ENCODE measurements at regions not wholly inside any gene's neighbourhood (a gene's known extent, or its start where the extent isn't known, plus 50 kb on each side); places are given as distances from the start of the nearest gene placed in this dataset.
"Not testable (repeated sequence)": the region's sequence is repeated elsewhere in the genome, so short reads cannot be mapped to it uniquely, and the experiment has no call there.

DNA sequence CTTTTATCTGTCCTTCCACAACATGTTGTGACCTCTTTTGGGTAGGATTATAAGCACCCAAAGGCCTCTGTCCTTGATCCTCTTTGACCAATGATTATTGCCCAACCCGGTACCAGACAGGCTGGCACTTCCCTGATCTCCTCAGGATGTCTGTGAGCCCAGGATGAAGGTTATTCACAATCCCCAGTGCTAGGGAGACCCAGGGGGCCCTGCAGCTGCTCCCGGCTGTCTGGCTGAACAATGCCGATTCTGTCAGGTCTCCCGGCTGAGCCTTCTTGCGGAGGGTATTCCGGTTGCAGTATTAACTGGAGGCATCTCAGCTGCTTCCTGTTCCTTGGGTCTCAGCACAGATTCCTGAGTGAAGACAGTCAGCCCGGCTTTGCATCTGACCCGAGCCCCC, 71.2 kb upstream of the CDON start:
- POLR2A ChIA-PET: no interaction called here
- H3K36me3 ChIP-seq (replicated peaks in 1 of 2; ENCODE audit: control extremely low read depth in 1 of 2, control insufficient read depth in 1 of 2, extremely low read depth in 1 of 2, insufficient read depth in 2 of 2, low read length in 1 of 2): no peaks in the 10 kb centered on the region
- H3K4me1 Mint-ChIP-seq: no peaks in the 10 kb centered on the region

DNA sequence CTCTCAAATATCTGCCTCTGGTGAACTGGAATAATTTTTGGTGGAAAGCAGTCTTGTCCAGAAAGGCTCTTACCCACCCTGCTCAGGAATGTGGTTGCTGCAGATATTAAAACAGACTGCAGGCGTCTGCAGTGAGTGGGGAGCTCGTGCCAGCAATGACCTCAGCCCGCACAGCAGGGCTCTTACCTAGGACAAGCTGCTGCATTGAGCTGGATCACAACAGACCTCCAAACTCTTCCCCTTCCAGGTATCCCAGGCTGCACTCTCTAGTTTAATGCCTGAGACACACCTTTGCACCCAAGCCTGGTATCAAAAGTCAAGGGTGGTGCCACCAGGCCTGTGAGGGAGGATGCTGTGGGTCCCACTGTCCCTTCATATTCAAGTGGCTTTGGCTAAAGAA, 69.7 kb upstream of the CDON start:
- no peak for DNase-seq
- H3K9me3 Mint-ChIP-seq (ENCODE audit: insufficient read depth): no peaks in the 10 kb centered on the region
- Histone ChIP-seq H3K79me2 (ENCODE audit: control insufficient read depth, insufficient read depth, low read length) (no peaks in the 10 kb centered on the region), H3K4me3 (ENCODE audit: control extremely low read depth in 1 of 5, extremely low read depth in 1 of 5, insufficient read depth in 1 of 5, low read depth in 2 of 5, low read length in 4 of 5) (no peak overlapping the region), H3K36me3 (replicated peaks in 1 of 2; ENCODE audit: control extremely low read depth in 1 of 2, control insufficient read depth in 1 of 2, extremely low read depth in 1 of 2, insufficient read depth in 2 of 2, low read length in 1 of 2) (no peaks in the 10 kb centered on the region), H3K27ac (ENCODE audit: low read length in 2 of 2) (no peak overlapping the region), H3K9me3 (ENCODE audit: control extremely low read depth in 1 of 3, control insufficient read depth in 2 of 3, insufficient read depth in 1 of 3, low read length in 2 of 3) (no peaks in the 10 kb centered on the region), H3K4me1 (ENCODE audit: control insufficient read depth in 2 of 2, insufficient read depth in 2 of 2, low read length in 2 of 2) (no peaks in the 10 kb centered on the region), H3K27me3 (replicated peaks in 1 of 4; ENCODE audit: control extremely low read depth in 1 of 4, control insufficient read depth in 3 of 4, insufficient read depth in 4 of 4, low read length in 3 of 4) (no peaks in the 10 kb centered on the region), H2AFZ (ENCODE audit: insufficient read depth, low read depth, low read length, poor library complexity, severe bottlenecking) (no peak overlapping the region), H3K9ac (ENCODE audit: low read length) (no peak overlapping the region), H3K4me2 (replicated peaks; ENCODE audit: low read depth, low read length, poor library complexity, severe bottlenecking) (no peak overlapping the region), H4K20me1 (ENCODE audit: control insufficient read depth, insufficient read depth, low read length, poor library complexity, severe bottlenecking) (no peaks in the 10 kb centered on the region)
- ChIA-PET POLR2A (no interaction called here), CTCF (no interaction called here)
- TF ChIP-seq EZH2 (IDR thresholded peaks at IDR 0.05; ENCODE audit: borderline replicate concordance, insufficient read depth, low read depth, low read length, poor library complexity, severe bottlenecking): no peak
- TF ChIP-seq, protein P1, sequence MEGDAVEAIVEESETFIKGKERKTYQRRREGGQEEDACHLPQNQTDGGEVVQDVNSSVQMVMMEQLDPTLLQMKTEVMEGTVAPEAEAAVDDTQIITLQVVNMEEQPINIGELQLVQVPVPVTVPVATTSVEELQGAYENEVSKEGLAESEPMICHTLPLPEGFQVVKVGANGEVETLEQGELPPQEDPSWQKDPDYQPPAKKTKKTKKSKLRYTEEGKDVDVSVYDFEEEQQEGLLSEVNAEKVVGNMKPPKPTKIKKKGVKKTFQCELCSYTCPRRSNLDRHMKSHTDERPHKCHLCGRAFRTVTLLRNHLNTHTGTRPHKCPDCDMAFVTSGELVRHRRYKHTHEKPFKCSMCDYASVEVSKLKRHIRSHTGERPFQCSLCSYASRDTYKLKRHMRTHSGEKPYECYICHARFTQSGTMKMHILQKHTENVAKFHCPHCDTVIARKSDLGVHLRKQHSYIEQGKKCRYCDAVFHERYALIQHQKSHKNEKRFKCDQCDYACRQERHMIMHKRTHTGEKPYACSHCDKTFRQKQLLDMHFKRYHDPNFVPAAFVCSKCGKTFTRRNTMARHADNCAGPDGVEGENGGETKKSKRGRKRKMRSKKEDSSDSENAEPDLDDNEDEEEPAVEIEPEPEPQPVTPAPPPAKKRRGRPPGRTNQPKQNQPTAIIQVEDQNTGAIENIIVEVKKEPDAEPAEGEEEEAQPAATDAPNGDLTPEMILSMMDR (IDR thresholded peaks at IDR 0.05): no peak
- H3K27me3 Mint-ChIP-seq: peaks cover 8% of the 10 kb centered on the region
- no peak overlapping the region for H3K4me3 Mint-ChIP-seq
- intact Hi-C loops (cut with micrococcal nuclease): no loop called here
- H3K4me1 Mint-ChIP-seq: no peaks in the 10 kb centered on the region
- ATAC-seq (ENCODE audit: low read depth): no peak
- H3K27ac Mint-ChIP-seq: no peak overlapping the region
- 85% methylated on average over 3 of the region's 3 CpGs for WGBS (ENCODE audit: insufficient coverage)

More for the DNA sequence above, 71.2 kb upstream of the CDON start:
- CTCF ChIA-PET: no interaction called here
- no peak overlapping the region for H3K9ac ChIP-seq (ENCODE audit: low read length)
- no peak overlapping the region for H2AFZ ChIP-seq (ENCODE audit: insufficient read depth, low read depth, low read length, poor library complexity, severe bottlenecking)
- 61% methylated on average over 8 of the region's 8 CpGs for WGBS (ENCODE audit: insufficient coverage)
- intact Hi-C loops (cut with micrococcal nuclease): no loop called here
- no peak overlapping the region for H3K27ac ChIP-seq (ENCODE audit: low read length in 2 of 2)
- Mint-ChIP-seq H3K4me3 (no peak overlapping the region), H3K27me3 (peaks cover 18% of the 10 kb centered on the region), H3K9me3 (ENCODE audit: insufficient read depth) (no peaks in the 10 kb centered on the region), H3K27ac (no peak overlapping the region)
- no peak for DNase-seq
- H4K20me1 ChIP-seq (ENCODE audit: control insufficient read depth, insufficient read depth, low read length, poor library complexity, severe bottlenecking): no peaks in the 10 kb centered on the region
- no peak for TF ChIP-seq EZH2 (IDR thresholded peaks at IDR 0.05; ENCODE audit: borderline replicate concordance, insufficient read depth, low read depth, low read length, poor library complexity, severe bottlenecking)
- TF ChIP-seq, protein P1 (IDR thresholded peaks at IDR 0.05): no peak
- peaks cover 0 to 3% (median 0%) of the 10 kb centered on the region in 3 donors for H3K9me3 ChIP-seq (ENCODE audit: control extremely low read depth in 1 of 3, control insufficient read depth in 2 of 3, insufficient read depth in 1 of 3, low read length in 2 of 3)
- H3K4me1 ChIP-seq (ENCODE audit: control insufficient read depth in 2 of 2, insufficient read depth in 2 of 2, low read length in 2 of 2): no peaks in the 10 kb centered on the region
- no peak overlapping the region for H3K4me2 ChIP-seq (replicated peaks; ENCODE audit: low read depth, low read length, poor library complexity, severe bottlenecking)
- no peak for ATAC-seq (ENCODE audit: low read depth)
- no peaks in the 10 kb centered on the region for H3K79me2 ChIP-seq (ENCODE audit: control insufficient read depth, insufficient read depth, low read length)
- H3K4me3 ChIP-seq (ENCODE audit: control extremely low read depth in 1 of 5, extremely low read depth in 1 of 5, insufficient read depth in 1 of 5, low read depth in 2 of 5, low read length in 4 of 5): no peak overlapping the region
- peaks cover 0 to 6% (median 1%) of the 10 kb centered on the region in 4 experiments for H3K27me3 ChIP-seq (replicated peaks in 1 of 4; ENCODE audit: control extremely low read depth in 1 of 4, control insufficient read depth in 3 of 4, insufficient read depth in 4 of 4, low read length in 3 of 4)

DNA sequence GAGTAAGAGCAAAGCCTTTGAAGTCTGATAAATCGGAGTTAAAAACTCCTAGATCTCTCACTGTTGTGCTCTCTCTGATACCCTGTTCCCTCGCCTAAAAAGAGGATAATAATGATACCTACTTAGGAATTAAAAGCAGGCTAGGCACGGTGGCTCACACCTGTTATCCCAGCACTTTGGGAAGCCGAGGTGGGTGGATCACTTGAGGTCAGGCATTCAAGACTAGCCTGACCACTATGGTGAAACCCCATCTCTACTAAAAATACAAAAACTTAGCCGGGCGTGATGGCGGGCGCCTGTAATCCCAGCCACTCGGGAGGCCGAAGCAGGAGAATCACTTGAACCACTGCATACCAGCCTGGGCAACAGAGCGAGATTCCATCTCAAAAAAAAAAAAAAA, 68.1 kb upstream of the CDON start:
- 50% methylated on average over 1 of the region's 11 CpGs for WGBS (ENCODE audit: insufficient coverage)
- H3K4me3 ChIP-seq (ENCODE audit: control extremely low read depth in 1 of 5, extremely low read depth in 1 of 5, insufficient read depth in 1 of 5, low read depth in 2 of 5, low read length in 4 of 5); H3K4me2 ChIP-seq (replicated peaks; ENCODE audit: low read depth, low read length, poor library complexity, severe bottlenecking); H3K27me3 ChIP-seq (replicated peaks in 1 of 4; ENCODE audit: control extremely low read depth in 1 of 4, control insufficient read depth in 3 of 4, insufficient read depth in 4 of 4, low read length in 3 of 4); H3K27ac Mint-ChIP-seq; H3K9me3 ChIP-seq (ENCODE audit: control extremely low read depth in 1 of 3, control insufficient read depth in 2 of 3, insufficient read depth in 1 of 3, low read length in 2 of 3); H3K36me3 ChIP-seq (replicated peaks in 1 of 2; ENCODE audit: control extremely low read depth in 1 of 2, control insufficient read depth in 1 of 2, extremely low read depth in 1 of 2, insufficient read depth in 2 of 2, low read length in 1 of 2); H4K20me1 ChIP-seq (ENCODE audit: control insufficient read depth, insufficient read depth, low read length, poor library complexity, severe bottlenecking); H3K9me3 Mint-ChIP-seq (ENCODE audit: insufficient read depth); intact Hi-C loops (cut with micrococcal nuclease); H3K27me3 Mint-ChIP-seq; H3K79me2 ChIP-seq (ENCODE audit: control insufficient read depth, insufficient read depth, low read length); DNase-seq; CTCF ChIA-PET; H3K9ac ChIP-seq (ENCODE audit: low read length); H2AFZ ChIP-seq (ENCODE audit: insufficient read depth, low read depth, low read length, poor library complexity, severe bottlenecking); H3K4me1 Mint-ChIP-seq; H3K4me1 ChIP-seq (ENCODE audit: control insufficient read depth in 2 of 2, insufficient read depth in 2 of 2, low read length in 2 of 2); POLR2A ChIA-PET; H3K27ac ChIP-seq (ENCODE audit: low read length in 2 of 2); H3K4me3 Mint-ChIP-seq; ATAC-seq (ENCODE audit: low read depth): not testable (repeated sequence)
